DND-41 (cell line): ENCODE measurements at regions not wholly inside any gene's neighbourhood (a gene's known extent, or its start where the extent isn't known, plus 50 kb on each side); places are given as distances from the start of the nearest gene placed in this dataset.

Experiments used
- ATAC-seq: fragments of 200-7000 bp; cut with Tn5 transposase; 3 replicates; pipeline ENCODE4 v1.9.1; 2021; ENCODE audit warnings: low read depth; ENCODE audit not compliant: insufficient read depth
- DNase-seq: peaks from one replicate; pipeline ENCODE4 v3.0.0-alpha.2; 2020
- H2AFZ ChIP-seq: 2 replicates; pipeline ENCODE4 v1.6.0; 2012; ENCODE audit warnings: low read depth, low read length
- H3K27ac ChIP-seq: 2 replicates; pipeline ENCODE4 v1.5.1; 2012; ENCODE audit warnings: low read length, inconsistent platforms
- H3K27me3 ChIP-seq: fragments of 200-600 bp; sonication (generic); 2 replicates; pipeline ENCODE4 v1.6.0; 2012; ENCODE audit warnings: low read length, mild to moderate bottlenecking, inconsistent platforms; ENCODE audit not compliant: insufficient read depth, poor library complexity
- H3K36me3 ChIP-seq: 2 replicates; pipeline ENCODE4 v1.5.1; 2012; ENCODE audit warnings: low read length, inconsistent platforms; ENCODE audit not compliant: insufficient read depth
- H3K4me1 ChIP-seq: 2 replicates; pipeline ENCODE4 v1.5.1; 2012; ENCODE audit warnings: mild to moderate bottlenecking, low read length; ENCODE audit not compliant: insufficient read depth
- H3K4me2 ChIP-seq: 2 replicates; pipeline ENCODE4 v1.6.0; 2012; ENCODE audit warnings: mild to moderate bottlenecking, moderate library complexity, low read length, inconsistent platforms; ENCODE audit not compliant: insufficient read depth
- H3K4me3 ChIP-seq, 2 experiments: fragments of 200-600 bp in 1 of 2; shearing (Covaris generic) in 1 of 2; 2 replicates each; pipeline ENCODE4 v1.5.1; 2012 to 2016; ENCODE audit warnings: inconsistent platforms in 2 of 2, low read length in 2 of 2, mild to moderate bottlenecking in 2 of 2, low read depth in 1 of 2, moderate library complexity in 1 of 2
- H3K79me2 ChIP-seq: 2 replicates; pipeline ENCODE4 v1.6.0; 2012; ENCODE audit warnings: low read length, inconsistent platforms; ENCODE audit not compliant: insufficient read depth
- H3K9ac ChIP-seq: 2 replicates; pipeline ENCODE4 v1.6.0; 2012; ENCODE audit warnings: low read depth, mild to moderate bottlenecking, inconsistent platforms, low read length, moderate library complexity
- H3K9me3 ChIP-seq: 2 replicates; pipeline ENCODE4 v1.5.1; 2012; ENCODE audit warnings: low read length, moderate library complexity, mild to moderate bottlenecking, inconsistent platforms; ENCODE audit not compliant: insufficient read depth, severe bottlenecking
- H4K20me1 ChIP-seq: 2 replicates; pipeline ENCODE4 v1.6.0; 2012; ENCODE audit warnings: low read length; ENCODE audit not compliant: insufficient read depth
- CTCF ChIP-seq: IDR thresholded peaks from 2 replicates; pipeline ENCODE4 v1.5.1; 2012; ENCODE audit warnings: borderline replicate concordance, low read length, moderate library complexity, mild to moderate bottlenecking; ENCODE audit not compliant: poor library complexity, severe bottlenecking; ENCODE audit errors: extremely low read depth
- EZH2 ChIP-seq: IDR thresholded peaks from 3 replicates; pipeline ENCODE4 v1.6.1; 2012; ENCODE audit warnings: borderline replicate concordance, low read depth, mild to moderate bottlenecking, moderate library complexity, low read length, inconsistent platforms; ENCODE audit not compliant: severe bottlenecking

GRCh38 chr19:27777242-27777641 lies 1435.7 kb downstream of the UQCRFS1 start:
- Histone ChIP-seq H3K4me3 (no peak overlapping the region), H3K4me2 (no peak overlapping the region), H3K4me1 (no peaks in the 10 kb centered on the region), H3K36me3 (peaks cover 13% of the 10 kb centered on the region), H2AFZ (no peak overlapping the region), H3K9ac (no peak overlapping the region), H3K79me2 (peaks cover 4% of the 10 kb centered on the region; the same call in 1 of the 2 replicates), H3K9me3 (peaks cover 18% of the 10 kb centered on the region), H4K20me1 (no peaks in the 10 kb centered on the region), H3K27me3 (no peaks in the 10 kb centered on the region), H3K27ac (no peak overlapping the region)
- DNase-seq (no peak), ATAC-seq (no peak)
- no peak for TF ChIP-seq CTCF
- no peak for TF ChIP-seq EZH2

- no peak for ATAC-seq
- Histone ChIP-seq H3K4me1 (no peaks in the 10 kb centered on the region), H3K79me2 (peaks cover 2% of the 10 kb centered on the region; the same call in 1 of the 2 replicates), H3K27ac (no peak overlapping the region), H4K20me1 (no peaks in the 10 kb centered on the region), H3K9me3 (peaks cover 19% of the 10 kb centered on the region), H3K36me3 (peaks cover 13% of the 10 kb centered on the region), H2AFZ (no peak overlapping the region), H3K4me3 (no peak overlapping the region), H3K9ac (no peak overlapping the region), H3K27me3 (no peaks in the 10 kb centered on the region), H3K4me2 (no peak overlapping the region)
- no peak for DNase-seq
- TF ChIP-seq EZH2, result no peak
- no peak for TF ChIP-seq CTCF
Observed at GRCh38 chr19:27776524-27776923, 1436.4 kb downstream of the UQCRFS1 start.

GRCh38 chr19:27776020-27776419 lies 1436.9 kb downstream of the UQCRFS1 start:
- H3K79me2 ChIP-seq, result peaks cover 2% of the 10 kb centered on the region; the same call in 1 of the 2 replicates
- H3K27ac ChIP-seq, result no peak overlapping the region
- no peak overlapping the region for H3K4me2 ChIP-seq
- H3K36me3 ChIP-seq, result peaks cover 13% of the 10 kb centered on the region
- DNase-seq (peak; percentile 23), ATAC-seq (peak; percentile 66; the same call in 2 of the 3 replicates)
- no peak overlapping the region for H3K4me3 ChIP-seq
- no peak overlapping the region for H3K9ac ChIP-seq
- TF ChIP-seq EZH2 (no peak), CTCF (peak; percentile 54)
- no peaks in the 10 kb centered on the region for H3K27me3 ChIP-seq
- H2AFZ ChIP-seq, result no peak overlapping the region
- H3K4me1 ChIP-seq, result no peaks in the 10 kb centered on the region
- H3K9me3 ChIP-seq, result peaks cover 22% of the 10 kb centered on the region
- no peaks in the 10 kb centered on the region for H4K20me1 ChIP-seq

- Histone ChIP-seq H4K20me1 (no peaks in the 10 kb centered on the region), H2AFZ (no peak overlapping the region), H3K27ac (no peak overlapping the region), H3K4me3 (no peak overlapping the region), H3K36me3 (peaks cover 13% of the 10 kb centered on the region), H3K79me2 (peaks cover 1% of the 10 kb centered on the region; the same call in 1 of the 2 replicates), H3K9ac (no peak overlapping the region), H3K4me2 (no peak overlapping the region), H3K27me3 (no peaks in the 10 kb centered on the region), H3K9me3 (peaks cover 22% of the 10 kb centered on the region), H3K4me1 (no peaks in the 10 kb centered on the region)
- no peak for TF ChIP-seq EZH2
- TF ChIP-seq CTCF, result no peak
- ATAC-seq (no peak), DNase-seq (no peak)
Observed at GRCh38 chr19:27775395-27775794, 1437.6 kb downstream of the UQCRFS1 start.
